Gastroesophageal sphincter (tissue), 3 donors: ENCODE measurements at regions not wholly inside any gene's neighbourhood (a gene's known extent, or its start where the extent isn't known, plus 50 kb on each side); places are given as distances from the start of the nearest gene placed in this dataset.

ENCODE experiments used
- POLR2A ChIP-seq, 2 donors: fragments of 450-650 bp; IDR thresholded peaks; one replicate each; pipeline ENCODE4 v1.6.1; 2017; ENCODE audit warnings: antibody characterized with exemption in 2 of 2, mild to moderate bottlenecking in 2 of 2, moderate library complexity in 1 of 2
- TF ChIP-seq, protein P1 (sequence below), 4 experiments: fragments of 200-600 bp in 2 of 4; fragments of 450-650 bp in 2 of 4; sonication (generic) in 1 of 4; IDR thresholded peaks; one replicate each; pipeline ENCODE4 v1.5.1; 2017 to 2019; ENCODE audit warnings: antibody characterized with exemption in 4 of 4, mild to moderate bottlenecking in 2 of 4, moderate library complexity in 2 of 4

DNA sequence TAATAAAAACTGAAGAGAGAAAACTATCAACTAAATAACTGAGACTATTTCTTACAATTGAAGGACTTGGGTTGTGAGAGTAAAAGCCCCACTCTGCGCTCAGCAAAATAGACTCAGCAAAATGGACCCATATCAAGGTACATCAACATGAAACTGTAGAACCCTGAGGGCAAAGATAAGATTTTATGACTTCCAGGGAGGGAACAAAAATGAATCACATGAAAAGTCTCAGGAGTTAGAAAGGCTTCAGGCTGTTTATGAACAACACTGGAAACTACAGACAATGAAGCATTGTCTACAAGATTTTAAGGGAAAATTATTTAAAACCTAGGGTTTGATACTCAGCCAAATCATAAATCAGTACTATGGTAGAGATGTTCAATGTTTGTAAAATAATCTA is 434.3 kb downstream of the PTPRC start:
- TF ChIP-seq, protein P1, sequence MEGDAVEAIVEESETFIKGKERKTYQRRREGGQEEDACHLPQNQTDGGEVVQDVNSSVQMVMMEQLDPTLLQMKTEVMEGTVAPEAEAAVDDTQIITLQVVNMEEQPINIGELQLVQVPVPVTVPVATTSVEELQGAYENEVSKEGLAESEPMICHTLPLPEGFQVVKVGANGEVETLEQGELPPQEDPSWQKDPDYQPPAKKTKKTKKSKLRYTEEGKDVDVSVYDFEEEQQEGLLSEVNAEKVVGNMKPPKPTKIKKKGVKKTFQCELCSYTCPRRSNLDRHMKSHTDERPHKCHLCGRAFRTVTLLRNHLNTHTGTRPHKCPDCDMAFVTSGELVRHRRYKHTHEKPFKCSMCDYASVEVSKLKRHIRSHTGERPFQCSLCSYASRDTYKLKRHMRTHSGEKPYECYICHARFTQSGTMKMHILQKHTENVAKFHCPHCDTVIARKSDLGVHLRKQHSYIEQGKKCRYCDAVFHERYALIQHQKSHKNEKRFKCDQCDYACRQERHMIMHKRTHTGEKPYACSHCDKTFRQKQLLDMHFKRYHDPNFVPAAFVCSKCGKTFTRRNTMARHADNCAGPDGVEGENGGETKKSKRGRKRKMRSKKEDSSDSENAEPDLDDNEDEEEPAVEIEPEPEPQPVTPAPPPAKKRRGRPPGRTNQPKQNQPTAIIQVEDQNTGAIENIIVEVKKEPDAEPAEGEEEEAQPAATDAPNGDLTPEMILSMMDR (IDR thresholded peaks at IDR 0.05): no peak
- no peak for TF ChIP-seq POLR2A (IDR thresholded peaks at IDR 0.05)
